HL-60 (cell line): ENCODE measurements at regions not wholly inside any gene's neighbourhood (a gene's known extent, or its start where the extent isn't known, plus 50 kb on each side); places are given as distances from the start of the nearest gene placed in this dataset.

Experiments used
- GABPA ChIP-seq: IDR thresholded peaks from 2 replicates; pipeline ENCODE4 v1.6.1; 2012; ENCODE audit warnings: low read depth
- POLR2AphosphoS5 ChIP-seq: IDR thresholded peaks from 2 replicates; pipeline ENCODE4 v1.6.1; 2012; ENCODE audit warnings: low read depth
- REST ChIP-seq: IDR thresholded peaks from 2 replicates; pipeline ENCODE4 v1.6.1; 2012; ENCODE audit warnings: low read depth; ENCODE audit not compliant: insufficient replicate concordance
- TF ChIP-seq, protein P1 (sequence below): IDR thresholded peaks from one replicate; pipeline ENCODE4 v1.5.1; 2011; ENCODE audit warnings: low read length, control low read depth, inconsistent platforms; ENCODE audit not compliant: insufficient read depth

DNA sequence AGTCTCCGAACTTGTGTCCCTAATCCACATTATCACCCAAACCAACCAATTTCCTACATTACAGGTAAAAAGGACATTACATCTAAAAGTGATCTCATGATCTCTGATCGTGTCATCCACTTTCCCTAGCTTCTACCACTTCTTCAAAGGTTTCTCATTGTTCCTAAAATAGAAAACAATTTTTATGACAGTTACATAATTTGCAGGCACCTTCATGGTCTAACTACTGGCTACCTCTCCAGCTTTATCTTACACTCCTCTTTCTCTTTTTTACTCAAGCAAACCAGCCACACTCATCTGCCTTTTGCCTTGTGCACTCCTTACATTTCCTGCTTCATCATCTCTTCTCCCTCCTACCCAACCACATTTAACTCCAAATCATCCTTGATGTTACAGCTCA, 886.7 kb upstream of the SORCS1 start:
- TF ChIP-seq, protein P1, sequence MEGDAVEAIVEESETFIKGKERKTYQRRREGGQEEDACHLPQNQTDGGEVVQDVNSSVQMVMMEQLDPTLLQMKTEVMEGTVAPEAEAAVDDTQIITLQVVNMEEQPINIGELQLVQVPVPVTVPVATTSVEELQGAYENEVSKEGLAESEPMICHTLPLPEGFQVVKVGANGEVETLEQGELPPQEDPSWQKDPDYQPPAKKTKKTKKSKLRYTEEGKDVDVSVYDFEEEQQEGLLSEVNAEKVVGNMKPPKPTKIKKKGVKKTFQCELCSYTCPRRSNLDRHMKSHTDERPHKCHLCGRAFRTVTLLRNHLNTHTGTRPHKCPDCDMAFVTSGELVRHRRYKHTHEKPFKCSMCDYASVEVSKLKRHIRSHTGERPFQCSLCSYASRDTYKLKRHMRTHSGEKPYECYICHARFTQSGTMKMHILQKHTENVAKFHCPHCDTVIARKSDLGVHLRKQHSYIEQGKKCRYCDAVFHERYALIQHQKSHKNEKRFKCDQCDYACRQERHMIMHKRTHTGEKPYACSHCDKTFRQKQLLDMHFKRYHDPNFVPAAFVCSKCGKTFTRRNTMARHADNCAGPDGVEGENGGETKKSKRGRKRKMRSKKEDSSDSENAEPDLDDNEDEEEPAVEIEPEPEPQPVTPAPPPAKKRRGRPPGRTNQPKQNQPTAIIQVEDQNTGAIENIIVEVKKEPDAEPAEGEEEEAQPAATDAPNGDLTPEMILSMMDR = no peak
- no peak for TF ChIP-seq POLR2AphosphoS5
- TF ChIP-seq GABPA = no peak
- no peak for TF ChIP-seq REST
